ENCODE measurements at regions not wholly inside any gene's neighbourhood (a gene's known extent, or its start where the extent isn't known, plus 50 kb on each side); places are given as distances from the start of the nearest gene placed in this dataset.

DNA sequence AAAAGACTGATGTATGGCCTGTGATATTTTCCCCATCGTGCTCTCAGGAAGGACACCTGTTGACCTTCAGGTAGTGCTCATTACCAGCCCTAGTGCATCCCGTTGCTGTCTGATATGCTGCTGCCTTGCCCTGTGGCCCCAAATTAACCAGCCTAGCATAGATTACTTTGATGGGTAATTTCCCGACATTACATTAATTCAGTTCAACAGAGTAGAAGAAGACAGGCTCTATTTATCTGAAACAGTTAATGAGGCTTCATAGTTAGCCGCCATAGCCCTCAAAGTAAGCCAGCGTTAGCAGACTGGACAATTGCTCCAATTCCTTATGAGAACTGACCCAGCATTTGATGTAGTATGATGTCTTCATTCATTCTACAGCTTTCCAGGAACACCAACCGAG is 257.6 kb downstream of the OLFM3 start:
- TF ChIP-seq EZH2 (IDR thresholded peaks at IDR 0.05; ENCODE audit: borderline replicate concordance), result no peak
- TF ChIP-seq, protein P1, sequence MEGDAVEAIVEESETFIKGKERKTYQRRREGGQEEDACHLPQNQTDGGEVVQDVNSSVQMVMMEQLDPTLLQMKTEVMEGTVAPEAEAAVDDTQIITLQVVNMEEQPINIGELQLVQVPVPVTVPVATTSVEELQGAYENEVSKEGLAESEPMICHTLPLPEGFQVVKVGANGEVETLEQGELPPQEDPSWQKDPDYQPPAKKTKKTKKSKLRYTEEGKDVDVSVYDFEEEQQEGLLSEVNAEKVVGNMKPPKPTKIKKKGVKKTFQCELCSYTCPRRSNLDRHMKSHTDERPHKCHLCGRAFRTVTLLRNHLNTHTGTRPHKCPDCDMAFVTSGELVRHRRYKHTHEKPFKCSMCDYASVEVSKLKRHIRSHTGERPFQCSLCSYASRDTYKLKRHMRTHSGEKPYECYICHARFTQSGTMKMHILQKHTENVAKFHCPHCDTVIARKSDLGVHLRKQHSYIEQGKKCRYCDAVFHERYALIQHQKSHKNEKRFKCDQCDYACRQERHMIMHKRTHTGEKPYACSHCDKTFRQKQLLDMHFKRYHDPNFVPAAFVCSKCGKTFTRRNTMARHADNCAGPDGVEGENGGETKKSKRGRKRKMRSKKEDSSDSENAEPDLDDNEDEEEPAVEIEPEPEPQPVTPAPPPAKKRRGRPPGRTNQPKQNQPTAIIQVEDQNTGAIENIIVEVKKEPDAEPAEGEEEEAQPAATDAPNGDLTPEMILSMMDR (IDR thresholded peaks at IDR 0.05; ENCODE audit: poor library complexity), result no peak
